ENCODE measurements at regions not wholly inside any gene's neighbourhood (a gene's known extent, or its start where the extent isn't known, plus 50 kb on each side); places are given as distances from the start of the nearest gene placed in this dataset.

DNA sequence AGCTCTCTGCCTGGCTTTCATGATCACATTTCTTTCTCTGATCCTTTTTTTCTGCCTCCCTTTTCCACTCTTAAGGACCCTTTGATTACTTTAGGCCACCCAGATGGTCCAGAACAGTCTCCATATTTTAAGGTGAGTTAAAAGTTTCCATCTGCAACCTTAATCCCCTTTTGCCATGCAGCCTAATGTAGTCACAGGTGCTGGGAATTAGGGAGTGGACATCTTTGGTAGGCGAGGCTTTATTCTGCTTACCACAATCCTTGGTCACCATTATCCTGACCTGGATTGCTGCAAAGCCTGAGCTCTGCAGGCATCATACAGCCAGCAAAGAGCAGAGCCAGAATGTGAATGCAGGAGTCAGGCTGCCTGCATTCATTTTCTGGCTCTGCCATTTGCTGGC lies 95.9 kb downstream of the XCL2 start:
- WGBS, 2 experiments (ENCODE audit: extremely low coverage in 1 of 2, insufficient coverage in 1 of 2, insufficient read length in 1 of 2, insufficient replicate concordance in 2 of 2, low coverage in 1 of 2, low lambda C conversion rate in 2 of 2, missing lambda C conversion rate in 1 of 2), result 79% methylated on average over 1 of the region's 1 CpG; no CpG with 5 or more reads in 1 of the 2 experiments
- H3K36me3 ChIP-seq (ENCODE audit: control insufficient read depth in 2 of 4, insufficient read depth in 4 of 4, low read length in 3 of 4), result no peaks in the 10 kb centered on the region
- POLR2A ChIA-PET (ENCODE audit: partially characterized antibody), result no interaction called here

More for the DNA sequence above, 95.9 kb downstream of the XCL2 start:
- H4K91ac ChIP-seq (replicated peaks; ENCODE audit: insufficient read length, low read length), result no peak overlapping the region
- no peaks in the 10 kb centered on the region for H3K79me1 ChIP-seq (ENCODE audit: low read depth, low read length)
- H2AK5ac ChIP-seq (ENCODE audit: low read depth, low read length), result no peak overlapping the region
- H3K27ac ChIP-seq (ENCODE audit: low read depth, low read length), result no peak overlapping the region
- H4K5ac ChIP-seq (ENCODE audit: insufficient read length, low read depth, low read length), result no peak overlapping the region
- no peaks in the 10 kb centered on the region for H3K79me2 ChIP-seq (ENCODE audit: control insufficient read depth in 1 of 2, insufficient read depth in 2 of 2, low read length in 2 of 2)
- peaks cover 3% of the 10 kb centered on the region in 2 experiments; a peak in 2 of 4 replicates for H3K9me3 ChIP-seq (ENCODE audit: insufficient read depth in 2 of 2, low read depth in 1 of 2, low read length in 1 of 2)
- CTCF ChIA-PET (ENCODE audit: partially characterized antibody), result interaction anchor here (1.2 to 1.8 kb wide), 3 partner anchors 8 to 105 kb away, joined by 5 to 14 read pairs (median 5); no protein-coding TSS in a partner anchor
- no peaks in the 10 kb centered on the region for H4K20me1 ChIP-seq (replicated peaks in 1 of 2; ENCODE audit: control insufficient read depth in 1 of 2, insufficient read depth in 2 of 2, low read length in 2 of 2)
- no peak overlapping the region for H3K4ac ChIP-seq (replicated peaks; ENCODE audit: insufficient read length, low read depth, low read length)
- no peak overlapping the region for H3K4me3 ChIP-seq (ENCODE audit: extremely low read depth in 1 of 4, insufficient read depth in 2 of 4, low read depth in 3 of 4, low read length in 4 of 4)
- no peak for TF ChIP-seq CHD2 (IDR thresholded peaks at IDR 0.05; ENCODE audit: low read length)
- TF ChIP-seq EP300 (IDR thresholded peaks at IDR 0.05; ENCODE audit: borderline replicate concordance in 1 of 2, low read depth in 2 of 2, low read length in 2 of 2), result no peak
- TF ChIP-seq RNF2 (IDR thresholded peaks at IDR 0.05; ENCODE audit: borderline replicate concordance, low read depth, low read length, missing control alignments, poor library complexity, severe bottlenecking), result no peak
- no peak for TF ChIP-seq SIRT6 (IDR thresholded peaks at IDR 0.05; ENCODE audit: low read length)
- no peak for TF ChIP-seq GABPA (IDR thresholded peaks at IDR 0.05; ENCODE audit: borderline replicate concordance, insufficient read depth, low read length)
- TF ChIP-seq ASH2L (IDR thresholded peaks at IDR 0.05; ENCODE audit: low read length), result no peak
- TF ChIP-seq KDM5A (IDR thresholded peaks at IDR 0.05; ENCODE audit: low read length), result no peak
- TF ChIP-seq SP1 (IDR thresholded peaks at IDR 0.05; ENCODE audit: low read depth, low read length), result no peak
- TF ChIP-seq SIX5 (IDR thresholded peaks at IDR 0.05; ENCODE audit: low read depth, low read length), result no peak
- TF ChIP-seq YY1 (IDR thresholded peaks at IDR 0.05; ENCODE audit: low read depth, low read length), result no peak
- TF ChIP-seq HDAC6 (IDR thresholded peaks at IDR 0.05; ENCODE audit: low read depth, low read length), result no peak
- TF ChIP-seq BRCA1 (IDR thresholded peaks at IDR 0.05; ENCODE audit: low read depth, low read length), result no peak
- TF ChIP-seq PHF8 (conservative IDR thresholded peaks at IDR 0.05; ENCODE audit: low read depth, low read length), result no peak
- no peak for TF ChIP-seq JUN (IDR thresholded peaks at IDR 0.05; ENCODE audit: low read depth, low read length)
- TF ChIP-seq POU5F1 (IDR thresholded peaks at IDR 0.05; ENCODE audit: low read depth, low read length), result no peak
- TF ChIP-seq TBP (IDR thresholded peaks at IDR 0.05; ENCODE audit: low read depth, low read length), result no peak
- H4K8ac ChIP-seq (ENCODE audit: extremely low read depth, insufficient read depth, low read length), result no peak overlapping the region
- H2BK12ac ChIP-seq (ENCODE audit: low read depth, low read length), result no peak overlapping the region
- H3K14ac ChIP-seq (ENCODE audit: insufficient read length), result no peak overlapping the region
- H2AFZ ChIP-seq (ENCODE audit: low read length), result no peak overlapping the region
- no peaks in the 10 kb centered on the region for H3K27me3 ChIP-seq (replicated peaks in 1 of 4; ENCODE audit: control insufficient read depth in 3 of 4, extremely low read depth in 1 of 4, insufficient read depth in 3 of 4, low read length in 3 of 4)
- H3K23ac ChIP-seq (ENCODE audit: insufficient read length), result no peak overlapping the region
- H2BK20ac ChIP-seq (ENCODE audit: low read length), result no peak overlapping the region
- no peak overlapping the region for H2BK120ac ChIP-seq (replicated peaks; ENCODE audit: low read depth, low read length)
- H2BK5ac ChIP-seq (ENCODE audit: low read depth, low read length), result no peak overlapping the region
- no peak overlapping the region for H2BK15ac ChIP-seq (ENCODE audit: low read length)
- no peak for FAIRE-seq
- no peak overlapping the region for H3K56ac ChIP-seq (replicated peaks; ENCODE audit: insufficient read length, low read depth, low read length)
- no peaks in the 10 kb centered on the region for H3K4me1 ChIP-seq (replicated peaks in 1 of 4; ENCODE audit: control insufficient read depth in 3 of 4, insufficient read depth in 4 of 4, low read length in 3 of 4)
- no peaks in the 10 kb centered on the region for H3K23me2 ChIP-seq (ENCODE audit: low read depth, low read length)
- no peak overlapping the region for H3K9ac ChIP-seq (replicated peaks in 1 of 4; ENCODE audit: extremely low read depth in 1 of 4, low read depth in 3 of 4, low read length in 3 of 4)
- no peak for DNase-seq (ENCODE audit: low read depth in 1 of 2, low spot score in 2 of 2)
- H3K18ac ChIP-seq (ENCODE audit: extremely low read depth, low read length), result no peak overlapping the region
- H3K4me2 ChIP-seq (ENCODE audit: insufficient read depth in 1 of 2, low read depth in 2 of 2, low read length in 2 of 2), result no peak overlapping the region

Data from H1 (cell line).